Fibroblast of the aortic adventitia (primary cell): ENCODE measurements at regions not wholly inside any gene's neighbourhood (a gene's known extent, or its start where the extent isn't known, plus 50 kb on each side); places are given as distances from the start of the nearest gene placed in this dataset.
"Not testable (repeated sequence)": the region's sequence is repeated elsewhere in the genome, so short reads cannot be mapped to it uniquely, and the experiment has no call there.

Experiments used
- DNase-seq: peaks from one replicate; pipeline ENCODE4 v3.0.0-alpha.2; 2010; ENCODE audit warnings: low read depth
- H3K4me3 ChIP-seq: 2 replicates; pipeline ENCODE4 v1.5.1; 2011; ENCODE audit warnings: low read depth, mild to moderate bottlenecking, control low read depth, low read length, moderate library complexity
- CTCF ChIP-seq: IDR thresholded peaks from 2 replicates; pipeline ENCODE4 v1.5.1; 2011; ENCODE audit warnings: mild to moderate bottlenecking, low read length, control low read depth, inconsistent platforms; ENCODE audit not compliant: insufficient read depth

DNA sequence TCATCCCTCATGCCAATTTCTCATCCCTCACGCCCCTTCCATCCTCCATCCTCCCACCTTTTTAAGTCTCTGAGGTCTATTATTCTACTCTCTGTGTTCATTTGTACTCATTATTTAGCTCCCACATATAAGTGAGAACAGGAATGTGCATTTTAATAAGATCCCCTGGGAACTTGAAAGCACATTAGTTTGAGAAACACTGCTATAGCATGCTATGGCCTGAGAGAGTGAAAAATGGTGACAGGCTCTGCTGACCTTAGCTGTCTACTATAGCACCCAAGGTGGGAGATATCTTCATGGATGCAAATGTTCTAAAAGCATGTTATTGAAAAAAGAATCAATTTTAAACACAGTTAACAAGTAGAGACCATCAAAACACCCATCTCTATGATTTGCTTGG lies 712.0 kb downstream of the TFAP2A start:
- no peak for DNase-seq
- no peak overlapping the region for H3K4me3 ChIP-seq
- no peak for TF ChIP-seq CTCF

GRCh38 chr6:9699888-9700287 lies 715.0 kb downstream of the TFAP2A start:
- no peak overlapping the region for H3K4me3 ChIP-seq
- DNase-seq: no peak
- no peak for TF ChIP-seq CTCF

DNA sequence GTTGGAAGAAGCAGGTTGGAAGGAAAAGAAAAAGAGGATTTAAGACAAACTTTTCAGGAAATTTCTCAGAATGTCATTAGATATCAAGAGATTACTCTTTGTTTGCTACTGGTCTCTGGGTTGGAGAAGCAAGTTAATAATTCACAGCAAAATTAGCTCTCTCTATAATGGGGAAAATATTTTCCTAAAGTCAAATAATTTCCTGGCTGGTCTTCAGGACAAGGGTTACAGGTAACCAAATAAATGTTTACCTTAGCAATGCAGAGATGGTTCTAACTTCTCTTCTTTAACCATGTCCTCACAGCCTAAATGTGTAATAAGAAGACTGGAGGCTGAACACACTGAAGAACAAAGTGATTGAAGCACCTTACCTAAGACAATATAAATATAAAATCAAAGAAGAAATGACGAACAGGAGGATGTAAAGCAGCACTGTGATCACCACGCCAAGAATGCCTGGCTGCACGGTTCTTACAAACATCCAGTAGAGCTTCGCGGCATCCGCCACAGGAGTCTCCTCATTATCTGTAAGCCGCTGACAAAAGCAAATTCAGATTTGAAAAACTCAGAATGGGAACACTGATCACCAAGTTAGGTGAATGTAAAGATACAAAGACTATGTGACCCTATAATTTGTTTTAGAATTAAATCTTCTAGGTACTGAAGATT lies 717.5 kb downstream of the TFAP2A start:
- TF ChIP-seq CTCF: no peak

DNA sequence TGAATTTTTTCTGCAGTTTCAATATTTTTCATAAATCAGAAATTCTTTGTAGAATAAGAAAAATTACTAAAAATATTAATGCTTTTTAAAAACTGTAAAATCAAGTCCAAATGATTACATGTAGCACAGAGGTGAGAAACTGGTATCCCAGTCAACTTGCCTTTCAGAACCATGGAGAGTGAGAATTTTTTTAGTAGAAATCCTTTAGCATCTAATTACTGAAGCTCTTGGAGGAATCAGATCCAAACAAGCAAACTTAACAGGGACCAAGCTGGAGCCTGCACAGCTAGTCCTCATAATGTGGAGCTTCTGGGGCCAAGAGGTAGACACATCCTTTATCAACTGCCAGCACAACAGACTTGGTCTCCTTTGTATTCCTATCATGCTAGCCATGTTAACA lies 724.5 kb downstream of the TFAP2A start:
- no peak overlapping the region for H3K4me3 ChIP-seq
- TF ChIP-seq CTCF: no peak
- DNase-seq: no peak

More for the DNA sequence above, 717.5 kb downstream of the TFAP2A start:
- H3K4me3 ChIP-seq: no peak overlapping the region
- DNase-seq: no peak

- H3K4me3 ChIP-seq, DNase-seq: not testable (repeated sequence)
Measured at GRCh38 chr6:9680727-9681126, 734.1 kb downstream of the TFAP2A start.

GRCh38 chr6:9675122-9675521 lies 739.8 kb downstream of the TFAP2A start:
- no peak for DNase-seq
- TF ChIP-seq CTCF: no peak
- H3K4me3 ChIP-seq: no peak overlapping the region

GRCh38 chr6:9659848-9660247 lies 755.0 kb downstream of the TFAP2A start:
- no peak for TF ChIP-seq CTCF
- no peak overlapping the region for H3K4me3 ChIP-seq
- DNase-seq: no peak
